ENCODE measurements at regions not wholly inside any gene's neighbourhood (a gene's known extent, or its start where the extent isn't known, plus 50 kb on each side); places are given as distances from the start of the nearest gene placed in this dataset.

GRCh38 chr4:17246656-17247055, 265.2 kb downstream of the QDPR start:
- TF ChIP-seq POLR2A (IDR thresholded peaks at IDR 0.05; ENCODE audit: low read length) (no peak), GATA1 (IDR thresholded peaks at IDR 0.05; ENCODE audit: low read depth, low read length) (no peak)

All from erythroblast (primary cell).